ENCODE measurements at regions not wholly inside any gene's neighbourhood (a gene's known extent, or its start where the extent isn't known, plus 50 kb on each side); places are given as distances from the start of the nearest gene placed in this dataset.

GRCh38 chr13:33435207-33435606 lies 149.7 kb upstream of the STARD13 start:
- H3K27me3 ChIP-seq (ENCODE audit: control insufficient read depth, insufficient read depth, low read length), result no peaks in the 10 kb centered on the region
- H3K9me3 ChIP-seq (ENCODE audit: control insufficient read depth, insufficient read depth, low read length), result no peaks in the 10 kb centered on the region
- no CpG with 5 or more reads among the region's 2 CpGs for WGBS (ENCODE audit: insufficient coverage)

DNA sequence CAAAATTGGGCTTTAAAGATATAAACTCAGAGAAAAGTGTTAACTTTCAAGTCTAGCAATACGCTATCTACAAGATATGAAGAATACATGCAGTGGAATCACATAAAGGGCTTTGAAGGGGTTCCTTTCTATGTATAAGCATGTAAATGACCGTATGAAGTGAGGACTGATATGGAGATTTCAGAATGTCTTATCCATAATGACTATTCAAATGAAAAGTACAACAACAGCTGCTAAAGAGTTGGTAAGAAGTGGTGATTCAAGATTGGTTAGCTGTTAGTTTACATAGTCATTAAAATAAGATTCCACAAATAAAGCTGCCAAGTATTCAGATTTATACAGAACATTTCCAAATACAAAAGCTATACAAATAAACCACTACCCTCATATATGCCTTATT lies 153.4 kb upstream of the STARD13 start:
- no peaks in the 10 kb centered on the region for H3K4me1 ChIP-seq (ENCODE audit: control insufficient read depth, insufficient read depth, low read length)
- peak in 1 of 6 donors; percentile 41 for DNase-seq (ENCODE audit: low read depth in 4 of 6, low spot score in 6 of 6)
- no peak overlapping the region for H3K4me3 ChIP-seq (ENCODE audit: low read depth, low read length)
- no peak overlapping the region for H3K27ac ChIP-seq (ENCODE audit: low read depth, low read length)
- no peaks in the 10 kb centered on the region for H3K36me3 ChIP-seq (ENCODE audit: control insufficient read depth, insufficient read depth, low read length)
- WGBS (ENCODE audit: insufficient coverage), result no CpG with 5 or more reads among the region's 2 CpGs
- peaks cover 1% of the 10 kb centered on the region for H3K9me3 ChIP-seq (ENCODE audit: control insufficient read depth, insufficient read depth, low read length)
- no peaks in the 10 kb centered on the region for H3K27me3 ChIP-seq (ENCODE audit: control insufficient read depth, insufficient read depth, low read length)

More at GRCh38 chr13:33435207-33435606, 149.7 kb upstream of the STARD13 start:
- no peak overlapping the region for H3K27ac ChIP-seq (ENCODE audit: low read depth, low read length)
- H3K36me3 ChIP-seq (ENCODE audit: control insufficient read depth, insufficient read depth, low read length), result no peaks in the 10 kb centered on the region
- no peaks in the 10 kb centered on the region for H3K4me1 ChIP-seq (ENCODE audit: control insufficient read depth, insufficient read depth, low read length)
- H3K4me3 ChIP-seq (ENCODE audit: low read depth, low read length), result no peak overlapping the region
- peak in 1 of 6 donors; percentile 33 for DNase-seq (ENCODE audit: low read depth in 4 of 6, low spot score in 6 of 6)

DNA sequence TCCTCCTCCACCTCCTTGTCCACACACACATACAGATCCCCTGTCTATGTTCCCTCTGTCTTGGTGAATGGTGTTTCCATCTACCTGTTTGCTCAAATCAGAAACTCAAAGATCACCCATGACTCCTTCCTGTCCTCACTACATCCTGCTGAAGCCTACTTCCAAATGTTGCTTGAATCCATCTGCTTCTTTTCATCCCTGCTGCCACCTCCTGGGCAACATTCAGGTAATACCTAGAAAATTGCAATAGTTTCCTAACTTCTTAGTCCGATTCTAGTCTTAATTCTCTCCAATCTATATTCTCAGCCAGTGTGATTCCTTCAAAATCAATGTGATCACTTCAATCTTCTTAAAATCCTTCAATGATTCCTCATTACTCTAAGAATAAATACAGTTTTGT lies 155.5 kb upstream of the STARD13 start:
- 100% methylated on average over 1 of the region's 1 CpG for WGBS (ENCODE audit: insufficient coverage)
- DNase-seq (ENCODE audit: low read depth in 4 of 6, low spot score in 6 of 6), result peak in 2 of 6 donors; percentile 21 to 72
- Histone ChIP-seq H3K9me3 (ENCODE audit: control insufficient read depth, insufficient read depth, low read length) (peaks cover 1% of the 10 kb centered on the region), H3K27ac (ENCODE audit: low read depth, low read length) (no peak overlapping the region), H3K27me3 (ENCODE audit: control insufficient read depth, insufficient read depth, low read length) (no peaks in the 10 kb centered on the region), H3K36me3 (ENCODE audit: control insufficient read depth, insufficient read depth, low read length) (no peaks in the 10 kb centered on the region), H3K4me3 (ENCODE audit: low read depth, low read length) (no peak overlapping the region), H3K4me1 (ENCODE audit: control insufficient read depth, insufficient read depth, low read length) (no peaks in the 10 kb centered on the region)

GRCh38 chr13:33445024-33445423 lies 159.5 kb upstream of the STARD13 start:
- H3K27ac ChIP-seq (ENCODE audit: low read depth, low read length), result no peak overlapping the region
- no CpG with 5 or more reads among the region's 1 CpG for WGBS (ENCODE audit: insufficient coverage)
- no peak for DNase-seq (ENCODE audit: low read depth in 4 of 6, low spot score in 6 of 6)
- H3K36me3 ChIP-seq (ENCODE audit: control insufficient read depth, insufficient read depth, low read length), result no peaks in the 10 kb centered on the region
- H3K4me1 ChIP-seq (ENCODE audit: control insufficient read depth, insufficient read depth, low read length), result no peaks in the 10 kb centered on the region
- H3K4me3 ChIP-seq (ENCODE audit: low read depth, low read length), result no peak overlapping the region
- H3K9me3 ChIP-seq (ENCODE audit: control insufficient read depth, insufficient read depth, low read length), result peaks cover 1% of the 10 kb centered on the region
- no peaks in the 10 kb centered on the region for H3K27me3 ChIP-seq (ENCODE audit: control insufficient read depth, insufficient read depth, low read length)

DNA sequence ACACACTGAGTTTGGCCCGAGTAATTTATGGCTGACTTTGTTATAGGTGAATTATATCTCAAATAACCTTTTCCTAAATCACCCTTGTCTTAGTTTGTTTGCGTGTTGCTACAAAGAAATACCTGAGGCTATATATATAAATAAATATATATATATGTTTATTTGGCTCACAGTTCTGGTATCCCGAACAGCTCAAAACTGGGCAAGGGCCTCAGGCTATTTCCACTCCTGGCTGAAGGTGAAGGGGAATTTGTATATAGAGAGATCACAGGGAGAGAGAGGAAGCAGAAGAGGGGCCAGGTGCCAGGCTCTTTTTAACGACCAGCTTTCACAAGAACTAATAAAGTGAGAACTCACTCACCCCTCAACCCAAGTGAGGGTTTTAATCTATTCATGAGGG lies 159.9 kb upstream of the STARD13 start:
- Histone ChIP-seq H3K27ac (ENCODE audit: low read depth, low read length) (no peak overlapping the region), H3K4me1 (ENCODE audit: control insufficient read depth, insufficient read depth, low read length) (no peaks in the 10 kb centered on the region), H3K27me3 (ENCODE audit: control insufficient read depth, insufficient read depth, low read length) (no peaks in the 10 kb centered on the region), H3K9me3 (ENCODE audit: control insufficient read depth, insufficient read depth, low read length) (peaks cover 1% of the 10 kb centered on the region), H3K36me3 (ENCODE audit: control insufficient read depth, insufficient read depth, low read length) (no peaks in the 10 kb centered on the region), H3K4me3 (ENCODE audit: low read depth, low read length) (no peak overlapping the region)
- DNase-seq (ENCODE audit: low read depth in 4 of 6, low spot score in 6 of 6), result no peak
- WGBS (ENCODE audit: insufficient coverage), result no CpG with 5 or more reads among the region's 4 CpGs

DNA sequence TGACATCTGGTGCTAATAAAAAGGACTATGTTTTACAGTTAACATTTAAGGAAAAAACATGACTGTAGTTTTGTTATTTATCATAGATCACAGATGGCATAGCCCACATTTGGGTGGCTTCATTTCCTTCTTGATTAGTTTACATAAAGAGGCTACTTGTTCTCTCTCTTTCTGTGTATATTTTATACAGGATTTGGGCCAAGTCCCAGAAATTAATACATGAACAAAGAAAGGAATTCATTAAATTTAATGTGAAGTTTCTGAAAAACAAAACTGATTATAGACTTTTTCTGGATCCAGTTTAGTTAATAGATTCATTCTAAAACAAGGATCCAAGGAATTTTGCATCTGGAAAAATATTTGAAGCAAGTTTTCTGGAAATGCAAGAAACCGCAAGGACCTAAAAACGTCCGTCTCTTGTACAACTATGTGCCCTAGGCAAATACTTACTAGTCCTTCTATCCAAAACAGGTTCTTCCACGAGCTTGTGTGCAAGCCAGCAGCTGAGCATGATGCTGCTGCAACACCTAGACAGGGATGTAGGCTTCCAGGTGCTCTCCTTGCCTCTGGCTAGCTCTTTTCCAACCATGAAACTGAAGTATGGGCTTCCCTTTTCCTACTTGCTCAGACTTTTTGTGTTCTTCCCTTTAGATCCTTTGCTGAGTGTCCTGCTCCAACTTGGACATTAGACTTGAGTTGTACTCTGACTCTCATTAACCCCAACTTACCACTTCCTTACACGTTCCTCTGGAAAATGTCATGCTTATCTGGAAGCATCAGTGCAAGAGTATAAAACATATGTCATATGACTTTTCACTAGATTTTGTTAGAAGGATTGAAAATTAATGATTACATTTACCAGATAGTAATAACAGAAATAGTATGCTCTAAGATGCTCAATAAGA lies 161.5 kb upstream of the STARD13 start:
- WGBS (ENCODE audit: insufficient coverage), result 90% methylated on average over 3 of the region's 5 CpGs
- Histone ChIP-seq H3K9me3 (ENCODE audit: control insufficient read depth, insufficient read depth, low read length) (peaks cover 1% of the 10 kb centered on the region), H3K27ac (ENCODE audit: low read depth, low read length) (peak overlapping the region; percentile 77), H3K4me1 (ENCODE audit: control insufficient read depth, insufficient read depth, low read length) (no peaks in the 10 kb centered on the region), H3K4me3 (ENCODE audit: low read depth, low read length) (no peak overlapping the region), H3K36me3 (ENCODE audit: control insufficient read depth, insufficient read depth, low read length) (no peaks in the 10 kb centered on the region), H3K27me3 (ENCODE audit: control insufficient read depth, insufficient read depth, low read length) (no peaks in the 10 kb centered on the region)
- peak in 2 of 6 donors; percentile 10 to 49 for DNase-seq (ENCODE audit: low read depth in 4 of 6, low spot score in 6 of 6)

GRCh38 chr13:33448889-33449288 lies 163.3 kb upstream of the STARD13 start:
- Histone ChIP-seq H3K36me3 (ENCODE audit: control insufficient read depth, insufficient read depth, low read length) (no peaks in the 10 kb centered on the region), H3K27ac (ENCODE audit: low read depth, low read length) (no peak overlapping the region), H3K4me3 (ENCODE audit: low read depth, low read length) (no peak overlapping the region), H3K9me3 (ENCODE audit: control insufficient read depth, insufficient read depth, low read length) (no peaks in the 10 kb centered on the region), H3K27me3 (ENCODE audit: control insufficient read depth, insufficient read depth, low read length) (no peaks in the 10 kb centered on the region), H3K4me1 (ENCODE audit: control insufficient read depth, insufficient read depth, low read length) (no peaks in the 10 kb centered on the region)
- no CpG with 5 or more reads among the region's 1 CpG for WGBS (ENCODE audit: insufficient coverage)
- DNase-seq (ENCODE audit: low read depth in 4 of 6, low spot score in 6 of 6), result no peak

GRCh38 chr13:33450956-33451709 lies 165.6 kb upstream of the STARD13 start:
- Histone ChIP-seq H3K27ac (ENCODE audit: low read depth, low read length) (no peak overlapping the region), H3K4me1 (ENCODE audit: control insufficient read depth, insufficient read depth, low read length) (no peaks in the 10 kb centered on the region), H3K36me3 (ENCODE audit: control insufficient read depth, insufficient read depth, low read length) (no peaks in the 10 kb centered on the region), H3K27me3 (ENCODE audit: control insufficient read depth, insufficient read depth, low read length) (no peaks in the 10 kb centered on the region), H3K9me3 (ENCODE audit: control insufficient read depth, insufficient read depth, low read length) (no peaks in the 10 kb centered on the region), H3K4me3 (ENCODE audit: low read depth, low read length) (no peak overlapping the region)
- no peak for DNase-seq (ENCODE audit: low read depth in 4 of 6, low spot score in 6 of 6)
- 93% methylated on average over 5 of the region's 6 CpGs for WGBS (ENCODE audit: insufficient coverage)

GRCh38 chr13:33452873-33453517 lies 167.4 kb upstream of the STARD13 start:
- Histone ChIP-seq H3K27me3 (ENCODE audit: control insufficient read depth, insufficient read depth, low read length) (no peaks in the 10 kb centered on the region), H3K4me1 (ENCODE audit: control insufficient read depth, insufficient read depth, low read length) (no peaks in the 10 kb centered on the region), H3K9me3 (ENCODE audit: control insufficient read depth, insufficient read depth, low read length) (no peaks in the 10 kb centered on the region), H3K27ac (ENCODE audit: low read depth, low read length) (no peak overlapping the region), H3K36me3 (ENCODE audit: control insufficient read depth, insufficient read depth, low read length) (no peaks in the 10 kb centered on the region), H3K4me3 (ENCODE audit: low read depth, low read length) (no peak overlapping the region)
- DNase-seq (ENCODE audit: low read depth in 4 of 6, low spot score in 6 of 6), result peak in 1 of 6 donors; percentile 56
- WGBS (ENCODE audit: insufficient coverage), result 73% methylated on average over 1 of the region's 2 CpGs
